GM19328 (cell line): ENCODE measurements at regions not wholly inside any gene's neighbourhood (a gene's known extent, or its start where the extent isn't known, plus 50 kb on each side); places are given as distances from the start of the nearest gene placed in this dataset.

Experiments used
- ATAC-seq: cut with Tn5 transposase; IDR thresholded peaks from one replicate; pipeline ENCODE4 v1.9.1; 2021; ENCODE audit warnings: mild to moderate bottlenecking, moderate library complexity; ENCODE audit not compliant: unreplicated experiment

- no peak for ATAC-seq
Measured at GRCh38 chr4:4808086-4808485, 51.4 kb upstream of the MSX1 start.

DNA sequence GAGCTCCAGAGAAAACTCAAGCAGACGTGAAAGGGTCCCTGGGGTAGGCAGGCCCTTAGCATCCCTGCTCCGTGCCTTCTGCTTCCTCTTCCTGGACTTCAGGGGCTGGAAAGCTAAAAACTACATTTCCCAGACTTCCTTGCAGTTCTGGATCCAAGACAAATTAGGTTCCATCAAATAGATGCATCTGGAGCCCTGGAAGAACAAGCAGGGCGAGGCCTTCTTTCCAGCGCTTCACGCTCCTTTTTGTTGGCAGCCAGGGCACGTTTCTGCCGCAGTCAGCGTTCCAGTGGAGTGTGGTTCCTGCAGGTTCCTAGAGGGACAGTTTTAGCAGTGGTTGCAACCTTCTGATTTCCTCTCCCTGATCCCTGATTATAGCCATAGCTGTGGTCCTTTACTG is 53.6 kb upstream of the MSX1 start:
- ATAC-seq: no peak

DNA sequence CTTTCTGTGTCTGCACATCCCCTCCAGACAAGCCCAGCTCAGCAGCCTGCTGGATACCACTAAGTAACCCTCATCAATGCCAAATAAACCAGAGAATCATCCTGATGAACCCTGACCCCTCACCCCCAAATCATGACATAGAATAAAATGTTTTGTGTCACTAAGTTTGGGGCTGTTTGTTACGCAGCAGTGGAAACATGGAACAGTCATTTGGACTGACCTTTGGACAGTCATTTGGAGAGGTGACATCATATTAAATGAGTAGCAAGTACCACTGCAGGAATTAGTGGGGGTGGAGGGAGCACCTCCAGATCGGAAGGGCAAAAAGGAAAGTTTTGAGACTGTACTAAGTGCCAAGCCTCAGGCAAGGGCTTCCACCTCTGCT is 55.6 kb upstream of the MSX1 start:
- no peak for ATAC-seq

DNA sequence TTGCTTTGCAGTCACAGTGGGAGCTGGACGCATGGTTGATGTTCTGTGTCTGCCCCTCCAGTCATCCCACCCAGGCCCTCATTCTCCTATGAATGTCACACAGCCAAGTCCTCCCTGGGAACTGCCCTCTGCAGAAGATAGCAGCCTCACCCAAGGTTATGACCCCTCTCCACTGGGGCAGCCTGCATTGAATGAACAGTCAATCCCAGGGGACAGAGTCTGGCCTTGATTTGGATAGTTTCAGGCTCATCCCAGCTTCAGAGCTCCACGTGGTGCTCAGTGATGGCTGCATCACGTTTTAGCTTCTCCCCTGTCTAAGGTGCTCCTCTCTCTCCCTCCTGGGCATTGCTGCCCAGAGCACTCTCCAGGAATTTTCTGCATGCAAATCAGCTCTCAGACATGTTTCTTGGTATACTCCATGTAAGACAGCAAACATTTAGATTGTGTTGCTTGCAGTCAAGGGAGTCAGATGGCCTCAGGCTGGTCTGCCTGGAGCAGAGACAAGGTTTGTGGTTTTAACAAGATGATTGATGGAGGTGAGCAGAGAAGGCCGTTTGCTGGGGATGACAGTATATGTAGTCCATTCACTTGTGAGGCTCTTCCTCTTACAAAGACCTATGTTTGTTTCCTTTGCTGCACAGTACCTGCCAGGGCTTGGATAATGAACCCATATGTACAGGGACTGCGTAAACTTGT is 56.1 kb upstream of the MSX1 start:
- ATAC-seq: no peak

DNA sequence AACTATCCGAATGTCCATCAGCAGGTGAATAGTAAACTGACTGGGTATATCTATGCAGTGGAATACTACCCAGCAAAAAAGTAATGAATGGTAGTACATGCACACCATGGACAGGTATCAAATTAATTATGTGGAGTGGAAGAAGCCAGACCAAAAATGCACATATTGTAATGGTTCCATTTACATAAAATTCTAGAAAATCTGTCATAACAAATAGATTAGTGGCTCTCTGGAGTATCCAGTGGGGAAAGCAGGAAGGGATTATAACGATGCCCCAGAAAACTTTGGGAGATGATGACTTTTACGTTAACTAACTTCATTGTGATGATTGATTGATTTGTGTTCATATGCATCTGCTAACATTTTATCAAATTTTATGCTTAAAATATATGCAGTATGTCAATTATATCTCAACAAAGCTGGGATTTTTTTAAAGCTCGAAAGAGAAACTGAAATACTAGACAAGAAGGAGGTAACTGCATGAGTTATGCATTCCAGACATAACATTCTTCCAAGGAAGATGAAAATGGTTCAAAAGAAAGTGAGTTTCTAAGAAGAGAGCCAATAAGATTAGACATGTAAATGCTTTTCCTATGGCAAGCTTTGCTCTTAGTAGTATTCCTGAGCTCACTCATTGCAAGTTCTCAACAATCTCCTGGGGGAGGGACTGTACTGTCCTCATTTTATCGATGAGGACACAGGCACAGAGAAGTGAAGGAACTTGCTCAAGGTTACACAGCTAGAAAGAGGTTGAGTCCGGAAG is 58.6 kb upstream of the MSX1 start:
- ATAC-seq: no peak

DNA sequence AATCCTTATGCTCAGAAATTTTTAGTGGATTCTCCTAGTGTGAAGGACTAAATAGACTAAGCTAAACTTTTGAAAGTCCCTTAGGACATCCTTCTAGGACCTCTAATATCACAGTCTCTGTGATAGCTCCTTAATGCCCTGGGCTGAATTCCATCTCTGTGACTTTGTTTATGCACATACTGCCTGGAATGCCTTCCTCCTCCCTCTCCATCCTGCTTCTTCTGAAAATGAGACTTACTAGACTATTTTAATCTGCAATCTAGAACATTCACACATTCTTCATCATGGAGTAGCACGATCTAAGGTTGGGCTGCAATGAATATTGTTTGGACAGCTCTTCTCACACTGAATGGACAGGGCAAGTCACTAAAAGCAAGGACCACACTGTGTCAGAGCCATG is 65.0 kb upstream of the MSX1 start:
- ATAC-seq: no peak

- no peak for ATAC-seq
Measured at GRCh38 chr4:4792466-4792865, 67.0 kb upstream of the MSX1 start.

GRCh38 chr4:4791299-4792111 is 68.0 kb upstream of the MSX1 start:
- ATAC-seq: no peak

- no peak for ATAC-seq
Measured at GRCh38 chr4:4789462-4789861, 70.0 kb upstream of the MSX1 start.

- no peak for ATAC-seq
Measured at GRCh38 chr4:4788573-4788972, 70.9 kb upstream of the MSX1 start.

- ATAC-seq: no peak
Measured at GRCh38 chr4:4787421-4787820, 72.0 kb upstream of the MSX1 start.

- ATAC-seq: no peak
Measured at GRCh38 chr4:4784379-4784778, 75.1 kb upstream of the MSX1 start.

- ATAC-seq: no peak
Measured at GRCh38 chr4:4783847-4784246, 75.6 kb upstream of the MSX1 start.

- ATAC-seq: no peak
Measured at GRCh38 chr4:4782969-4783368, 76.5 kb upstream of the MSX1 start.

- ATAC-seq: no peak
Measured at GRCh38 chr4:4781936-4782707, 77.3 kb upstream of the MSX1 start.

DNA sequence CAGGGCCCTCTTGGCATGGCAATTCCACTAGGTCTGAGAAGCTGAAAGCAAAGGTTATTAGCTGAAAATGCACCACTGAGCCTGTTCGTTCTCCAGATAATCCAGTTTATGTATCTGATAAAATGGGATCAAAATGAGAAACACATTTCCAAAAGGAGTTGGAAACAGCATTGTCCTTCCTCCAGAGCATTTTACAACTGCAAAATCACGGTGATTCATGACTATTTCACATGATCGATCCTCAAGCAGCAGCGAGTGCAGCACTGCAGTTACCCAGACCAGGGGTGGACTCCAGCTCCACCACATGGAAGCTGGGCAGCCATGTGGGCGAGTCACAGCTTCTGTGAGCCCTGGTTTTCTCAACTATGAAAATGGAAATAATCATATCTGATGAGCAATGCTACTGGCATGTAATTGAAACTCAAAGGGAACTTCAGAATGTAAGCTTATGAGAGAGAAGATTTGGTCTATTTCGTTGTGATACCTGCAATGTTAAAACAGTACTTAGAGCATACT is 78.7 kb upstream of the MSX1 start:
- ATAC-seq: no peak

GRCh38 chr4:4779486-4779885 is 80.0 kb upstream of the MSX1 start:
- no peak for ATAC-seq

GRCh38 chr4:4779054-4779453 is 80.4 kb upstream of the MSX1 start:
- no peak for ATAC-seq

DNA sequence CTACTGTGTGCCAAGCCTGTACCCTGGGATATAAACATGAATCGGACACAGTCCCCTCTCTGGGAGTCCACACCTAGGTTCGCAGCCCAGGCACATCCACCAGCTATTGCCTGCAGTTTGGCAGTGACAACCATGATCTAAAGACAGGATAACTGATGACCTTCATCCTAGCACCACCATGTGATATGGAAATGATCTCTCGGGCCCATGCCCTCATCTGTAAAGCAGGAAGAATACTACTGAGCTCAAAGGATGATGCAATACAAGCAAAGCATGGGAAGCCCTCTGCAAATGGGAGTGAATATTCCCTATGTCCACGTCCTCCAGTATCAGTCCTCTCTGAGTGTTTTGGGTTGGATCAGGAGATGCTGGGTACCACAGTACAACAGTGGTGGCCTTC is 80.9 kb upstream of the MSX1 start:
- no peak for ATAC-seq

DNA sequence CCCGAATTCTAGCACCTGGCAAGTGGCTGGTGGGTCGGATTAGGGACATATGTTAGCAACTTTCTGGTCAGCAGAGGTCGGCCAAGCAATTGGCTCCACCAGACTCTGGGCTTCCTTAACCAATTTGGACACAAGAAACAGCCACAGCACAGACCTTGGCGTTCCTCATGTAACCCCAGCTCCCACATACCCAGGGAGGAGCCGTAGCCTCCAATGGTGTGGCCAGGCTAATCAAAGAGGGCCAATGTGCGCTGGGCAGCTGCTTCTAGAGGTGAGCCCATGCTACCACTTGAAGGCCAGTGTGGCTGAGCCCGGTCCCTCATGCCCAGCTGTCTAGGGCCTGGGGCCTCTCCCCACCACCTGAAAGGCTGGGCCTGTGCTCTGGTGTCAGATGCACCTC is 82.5 kb upstream of the MSX1 start:
- ATAC-seq: no peak

- ATAC-seq: no peak
Measured at GRCh38 chr4:4776335-4776734, 83.1 kb upstream of the MSX1 start.
